Keratinocyte (primary cell): ENCODE measurements at regions not wholly inside any gene's neighbourhood (a gene's known extent, or its start where the extent isn't known, plus 50 kb on each side); places are given as distances from the start of the nearest gene placed in this dataset.

Experiments used
- DNase-seq: peaks from one replicate; pipeline ENCODE4 v3.0.0-alpha.2; 2011; ENCODE audit warnings: low read depth, missing footprints, low spot score
- FAIRE-seq: peaks from 2 replicates; lab custom pipeline; 2011; peaks lifted over from hg19 to GRCh38; lab: Jason Lieb, UNC
- H2AFZ ChIP-seq: 2 replicates; pipeline ENCODE4 v1.6.0; 2012; ENCODE audit warnings: low read length, control low read depth, inconsistent platforms; ENCODE audit not compliant: control insufficient read depth
- H3K27ac ChIP-seq: 2 replicates; pipeline ENCODE4 v1.5.1; 2011; ENCODE audit warnings: low read length; ENCODE audit not compliant: control insufficient read depth, insufficient read depth
- H3K27me3 ChIP-seq: 3 replicates; pipeline ENCODE4 v1.6.0; 2011; ENCODE audit warnings: low read length; ENCODE audit not compliant: control insufficient read depth, insufficient read depth; ENCODE audit errors: extremely low read depth
- H3K36me3 ChIP-seq, 2 experiments: 2 replicates in 1 of 2; 3 replicates in 1 of 2; pipeline ENCODE4 v1.5.1; 2011; ENCODE audit warnings: low read length in 2 of 2, mild to moderate bottlenecking in 1 of 2; ENCODE audit not compliant: control insufficient read depth in 2 of 2, insufficient read depth in 2 of 2; ENCODE audit errors: extremely low read depth in 1 of 2
- H3K4me1 ChIP-seq: 3 replicates; pipeline ENCODE4 v1.5.1; 2011; ENCODE audit warnings: low read length; ENCODE audit not compliant: control insufficient read depth, insufficient read depth; ENCODE audit errors: extremely low read depth
- H3K4me2 ChIP-seq: 3 replicates; pipeline ENCODE4 v1.6.0; 2011; ENCODE audit warnings: low read depth, low read length; ENCODE audit not compliant: control insufficient read depth, insufficient read depth; ENCODE audit errors: extremely low read depth
- H3K4me3 ChIP-seq, 3 experiments: fragments of 200-600 bp in 1 of 3; sonication (generic) in 1 of 3; 2 replicates in 2 of 3; 3 replicates in 1 of 3; pipeline ENCODE4 v1.5.1; 2011 to 2016; ENCODE audit warnings: low read length in 3 of 3, mild to moderate bottlenecking in 3 of 3, control low read depth in 2 of 3, inconsistent platforms in 1 of 3, low read depth in 1 of 3, mixed read lengths in 1 of 3, mixed run types in 1 of 3, moderate library complexity in 1 of 3; ENCODE audit not compliant: control insufficient read depth in 2 of 3, insufficient read depth in 2 of 3; ENCODE audit errors: extremely low read depth in 1 of 3
- H3K79me2 ChIP-seq: 2 replicates; pipeline ENCODE4 v1.6.0; 2012; ENCODE audit warnings: low read length; ENCODE audit not compliant: control insufficient read depth, insufficient read depth
- H3K9ac ChIP-seq: 3 replicates; pipeline ENCODE4 v1.6.0; 2011; ENCODE audit warnings: low read length; ENCODE audit not compliant: control insufficient read depth, insufficient read depth; ENCODE audit errors: extremely low read depth
- H3K9me1 ChIP-seq: 3 replicates; pipeline ENCODE4 v1.6.0; 2011; ENCODE audit warnings: low read length; ENCODE audit not compliant: control insufficient read depth, insufficient read depth; ENCODE audit errors: extremely low read depth
- H3K9me3 ChIP-seq: 2 replicates; pipeline ENCODE4 v1.5.1; 2012; ENCODE audit warnings: low read depth, low read length; ENCODE audit not compliant: control insufficient read depth
- H4K20me1 ChIP-seq: 3 replicates; pipeline ENCODE4 v1.6.0; 2011; ENCODE audit warnings: low read length; ENCODE audit not compliant: control insufficient read depth, insufficient read depth; ENCODE audit errors: extremely low read depth
- CTCF ChIP-seq, 3 experiments: IDR thresholded peaks in 1 of 3; conservative IDR thresholded peaks in 1 of 3; optimal IDR thresholded peaks in 1 of 3; 2 replicates in 2 of 3; 3 replicates in 1 of 3; pipeline versions ENCODE3 to v1.5.1; 2011; ENCODE audit warnings: low read length in 3 of 3, mild to moderate bottlenecking in 3 of 3, moderate library complexity in 2 of 3, control low read depth in 1 of 3, inconsistent platforms in 1 of 3; ENCODE audit not compliant: insufficient read depth in 2 of 3; ENCODE audit errors: extremely low read depth in 1 of 3
- EZH2 ChIP-seq: IDR thresholded peaks from one replicate; pipeline ENCODE4 v1.6.1; 2012; ENCODE audit warnings: inconsistent platforms, mild to moderate bottlenecking, low read length, moderate library complexity
- dilution Hi-C: fragments of 300-500 bp; cut with MboI; formaldehyde crosslinking; loops from one replicate; pipeline ENCODE4 v1.7.0; 2020; ENCODE audit warnings: low sequenced_read_pairs; ENCODE audit not compliant: extremely low pct_ligation_motif_present

GRCh38 chrX:139191286-139191685 lies 339.3 kb upstream of the F9 start:
- FAIRE-seq (no peak), DNase-seq (no peak)
- Histone ChIP-seq H3K9me3 (no peaks in the 10 kb centered on the region), H3K36me3 (no peaks in the 10 kb centered on the region), H3K4me1 (no peaks in the 10 kb centered on the region), H3K9ac (no peak overlapping the region), H4K20me1 (no peaks in the 10 kb centered on the region), H3K79me2 (no peaks in the 10 kb centered on the region), H3K9me1 (no peaks in the 10 kb centered on the region), H3K27ac (no peak overlapping the region), H3K4me3 (no peak overlapping the region), H3K27me3 (peaks cover 12% of the 10 kb centered on the region), H2AFZ (no peak overlapping the region), H3K4me2 (no peak overlapping the region)
- dilution Hi-C loops = no loop called here
- TF ChIP-seq EZH2 = no peak
- no peak for TF ChIP-seq CTCF (optimal IDR thresholded peaks at IDR 0.05 in 1 of 3, IDR thresholded peaks at IDR 0.05 in 1 of 3, conservative IDR thresholded peaks at IDR 0.05 in 1 of 3; ENCODE audit: extremely low read depth in 1 of 3, insufficient read depth in 2 of 3, low read length in 3 of 3)

- no peak for FAIRE-seq
These were observed 342.8 kb upstream of the F9 start for GRCh38 chrX:139187738-139188137.

More at GRCh38 chrX:139187738-139188137, 342.8 kb upstream of the F9 start:
- no peak overlapping the region for H3K27ac ChIP-seq
- H3K9me3 ChIP-seq = no peaks in the 10 kb centered on the region
- no peaks in the 10 kb centered on the region for H4K20me1 ChIP-seq
- H3K79me2 ChIP-seq = no peaks in the 10 kb centered on the region
- dilution Hi-C loops = no loop called here
- no peak overlapping the region for H3K9ac ChIP-seq
- no peak for TF ChIP-seq EZH2
- TF ChIP-seq CTCF (optimal IDR thresholded peaks at IDR 0.05 in 1 of 3, IDR thresholded peaks at IDR 0.05 in 1 of 3, conservative IDR thresholded peaks at IDR 0.05 in 1 of 3; ENCODE audit: extremely low read depth in 1 of 3, insufficient read depth in 2 of 3, low read length in 3 of 3) = no peak
- H2AFZ ChIP-seq = no peak overlapping the region
- H3K4me3 ChIP-seq = no peak overlapping the region
- no peak for DNase-seq
- H3K27me3 ChIP-seq = no peaks in the 10 kb centered on the region
- H3K9me1 ChIP-seq = no peaks in the 10 kb centered on the region
- no peak overlapping the region for H3K4me2 ChIP-seq
- no peaks in the 10 kb centered on the region for H3K36me3 ChIP-seq
- H3K4me1 ChIP-seq = no peaks in the 10 kb centered on the region
